ENCODE measurements at regions not wholly inside any gene's neighbourhood (a gene's known extent, or its start where the extent isn't known, plus 50 kb on each side); places are given as distances from the start of the nearest gene placed in this dataset.

- Histone ChIP-seq H3K4me3 (no peak overlapping the region), H3K9me3 (no peaks in the 10 kb centered on the region), H3K36me3 (no peaks in the 10 kb centered on the region), H3K27ac (no peak overlapping the region), H3K27me3 (no peaks in the 10 kb centered on the region), H3K4me1 (no peaks in the 10 kb centered on the region)
- TF ChIP-seq, protein P1, sequence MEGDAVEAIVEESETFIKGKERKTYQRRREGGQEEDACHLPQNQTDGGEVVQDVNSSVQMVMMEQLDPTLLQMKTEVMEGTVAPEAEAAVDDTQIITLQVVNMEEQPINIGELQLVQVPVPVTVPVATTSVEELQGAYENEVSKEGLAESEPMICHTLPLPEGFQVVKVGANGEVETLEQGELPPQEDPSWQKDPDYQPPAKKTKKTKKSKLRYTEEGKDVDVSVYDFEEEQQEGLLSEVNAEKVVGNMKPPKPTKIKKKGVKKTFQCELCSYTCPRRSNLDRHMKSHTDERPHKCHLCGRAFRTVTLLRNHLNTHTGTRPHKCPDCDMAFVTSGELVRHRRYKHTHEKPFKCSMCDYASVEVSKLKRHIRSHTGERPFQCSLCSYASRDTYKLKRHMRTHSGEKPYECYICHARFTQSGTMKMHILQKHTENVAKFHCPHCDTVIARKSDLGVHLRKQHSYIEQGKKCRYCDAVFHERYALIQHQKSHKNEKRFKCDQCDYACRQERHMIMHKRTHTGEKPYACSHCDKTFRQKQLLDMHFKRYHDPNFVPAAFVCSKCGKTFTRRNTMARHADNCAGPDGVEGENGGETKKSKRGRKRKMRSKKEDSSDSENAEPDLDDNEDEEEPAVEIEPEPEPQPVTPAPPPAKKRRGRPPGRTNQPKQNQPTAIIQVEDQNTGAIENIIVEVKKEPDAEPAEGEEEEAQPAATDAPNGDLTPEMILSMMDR (IDR thresholded peaks at IDR 0.05): no peak
- DNase-seq (ENCODE audit: low spot score): no peak
These were observed 122.4 kb downstream of the LARP7 start for GRCh38 chr4:112759313-112759712.

DNA sequence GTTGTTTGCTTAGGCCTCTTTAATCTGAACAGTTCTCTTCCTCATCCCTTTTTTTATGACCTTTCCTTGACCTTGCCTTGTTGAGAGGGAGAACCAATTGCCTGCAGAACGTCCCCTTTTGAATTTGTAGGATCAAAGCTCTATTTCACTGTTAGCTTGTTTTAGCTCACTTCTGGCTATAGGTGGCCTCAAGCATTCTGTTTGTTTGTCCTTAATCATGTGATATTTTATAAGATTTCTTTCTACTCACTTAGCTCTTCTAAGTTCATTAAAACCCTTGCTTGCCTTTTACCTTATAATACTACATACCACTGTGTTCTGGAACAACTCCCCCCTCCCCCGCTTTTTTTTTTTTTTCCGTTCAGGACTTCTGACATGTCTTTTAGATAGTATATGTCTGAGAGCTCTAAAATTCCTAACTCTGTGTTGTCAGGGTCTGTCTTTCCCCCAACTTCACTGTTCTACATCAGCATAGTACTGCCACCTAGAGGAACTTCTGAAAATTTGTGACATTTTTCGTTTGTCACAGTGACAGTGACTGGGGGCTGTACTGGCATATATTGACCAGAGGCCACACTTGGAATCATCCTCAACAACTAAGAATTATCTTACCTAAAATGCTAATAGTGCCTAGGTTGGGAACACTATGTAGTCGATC is 128.5 kb downstream of the LARP7 start:
- no peak for DNase-seq (ENCODE audit: low spot score)
- TF ChIP-seq, protein P1 (IDR thresholded peaks at IDR 0.05): peak in 1 of 2 donors; percentile 55
- Histone ChIP-seq H3K27ac (peak overlapping the region in 1 of 2 donors; percentile 44), H3K4me3 (no peak overlapping the region), H3K27me3 (no peaks in the 10 kb centered on the region), H3K36me3 (no peaks in the 10 kb centered on the region), H3K4me1 (no peaks in the 10 kb centered on the region), H3K9me3 (no peaks in the 10 kb centered on the region)

- no peak for DNase-seq (ENCODE audit: low spot score)
- H3K9me3 ChIP-seq: no peaks in the 10 kb centered on the region
- no peaks in the 10 kb centered on the region for H3K27me3 ChIP-seq
- H3K27ac ChIP-seq: no peak overlapping the region
- H3K4me1 ChIP-seq: no peaks in the 10 kb centered on the region
- no peaks in the 10 kb centered on the region for H3K36me3 ChIP-seq
- TF ChIP-seq, protein P1 (IDR thresholded peaks at IDR 0.05): peak in 1 of 2 donors; percentile 35
- no peak overlapping the region for H3K4me3 ChIP-seq
These were observed 129.5 kb downstream of the LARP7 start for GRCh38 chr4:112766422-112766821.

DNA sequence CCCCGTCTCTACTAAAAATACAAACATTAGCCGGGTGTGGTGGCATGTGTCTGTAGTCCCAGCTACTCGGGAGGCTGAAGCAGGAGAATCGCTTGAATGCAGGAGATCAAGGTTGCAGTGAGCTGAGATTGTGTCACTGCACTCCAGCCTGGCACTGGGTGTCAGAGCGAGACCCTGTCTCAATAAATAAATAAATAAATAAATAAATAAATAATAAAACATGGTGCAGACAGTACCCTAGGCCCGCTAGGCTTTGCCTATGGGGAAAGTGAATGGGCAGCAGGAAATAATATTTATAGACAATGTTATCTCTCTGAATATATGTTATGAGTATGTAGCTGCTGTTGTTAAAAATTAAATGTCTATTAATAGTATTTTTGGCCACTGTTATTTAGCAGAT is 130.4 kb downstream of the LARP7 start:
- no peak for DNase-seq (ENCODE audit: low spot score)
- Histone ChIP-seq H3K9me3 (no peaks in the 10 kb centered on the region), H3K36me3 (no peaks in the 10 kb centered on the region), H3K27me3 (no peaks in the 10 kb centered on the region), H3K27ac (no peak overlapping the region), H3K4me1 (no peaks in the 10 kb centered on the region), H3K4me3 (no peak overlapping the region)
- TF ChIP-seq, protein P1 (IDR thresholded peaks at IDR 0.05): no peak

- H3K4me3 ChIP-seq: no peak overlapping the region
- H3K36me3 ChIP-seq: no peaks in the 10 kb centered on the region
- H3K4me1 ChIP-seq: no peaks in the 10 kb centered on the region
- no peak for DNase-seq (ENCODE audit: low spot score)
- TF ChIP-seq, protein P1 (IDR thresholded peaks at IDR 0.05): no peak
- H3K9me3 ChIP-seq: no peaks in the 10 kb centered on the region
- no peaks in the 10 kb centered on the region for H3K27me3 ChIP-seq
- H3K27ac ChIP-seq: no peak overlapping the region
These were observed 133.2 kb downstream of the LARP7 start for GRCh38 chr4:112770114-112770513.

- H3K4me1 ChIP-seq: no peaks in the 10 kb centered on the region
- no peak for DNase-seq (ENCODE audit: low spot score)
- TF ChIP-seq, protein P1 (IDR thresholded peaks at IDR 0.05): no peak
- no peaks in the 10 kb centered on the region for H3K27me3 ChIP-seq
- no peak overlapping the region for H3K4me3 ChIP-seq
- no peak overlapping the region for H3K27ac ChIP-seq
- no peaks in the 10 kb centered on the region for H3K9me3 ChIP-seq
- no peaks in the 10 kb centered on the region for H3K36me3 ChIP-seq
These were observed 138.9 kb downstream of the LARP7 start for GRCh38 chr4:112775801-112776200.
